SK-N-MC (cell line): ENCODE measurements at regions not wholly inside any gene's neighbourhood (a gene's known extent, or its start where the extent isn't known, plus 50 kb on each side); places are given as distances from the start of the nearest gene placed in this dataset.

Source experiments
- DNase-seq: peaks from one replicate; pipeline ENCODE4 v3.0.0-alpha.2; 2011; ENCODE audit warnings: low read depth, low spot score
- H3K27ac ChIP-seq: fragments of 200-600 bp; sonication (generic); 2 replicates; pipeline ENCODE4 v1.5.1; 2016; ENCODE audit warnings: mixed run types
- H3K36me3 ChIP-seq: fragments of 200-600 bp; sonication (generic); 2 replicates; pipeline ENCODE4 v1.6.1; 2017; ENCODE audit warnings: antibody characterized with exemption, low read length, mixed read lengths; ENCODE audit not compliant: insufficient read depth
- H3K4me3 ChIP-seq: fragments of 200-600 bp; sonication (generic); 2 replicates; pipeline ENCODE4 v1.5.1; 2016
- H3K9ac ChIP-seq: fragments of 200-600 bp; sonication (generic); 2 replicates; pipeline ENCODE4 v1.8.0; 2017; ENCODE audit warnings: mixed run types, mixed read lengths; ENCODE audit not compliant: insufficient read length
- H3K9me3 ChIP-seq: fragments of 200-600 bp; sonication (generic); 2 replicates; pipeline ENCODE4 v1.6.1; 2017; ENCODE audit warnings: low read depth, mild to moderate bottlenecking, antibody characterized with exemption, low read length, moderate library complexity, mixed read lengths
- EZH2 ChIP-seq: fragments of 200-600 bp; sonication (generic); IDR thresholded peaks from one replicate; pipeline ENCODE4 v1.6.1; 2017; ENCODE audit warnings: antibody characterized with exemption
- FOXP2 ChIP-seq: optimal IDR thresholded peaks from 2 replicates; pipeline ENCODE3; 2011; ENCODE audit warnings: mild to moderate bottlenecking, moderate library complexity; ENCODE audit not compliant: insufficient read depth; ENCODE audit errors: extremely low read length, control extremely low read depth
- POLR2AphosphoS5 ChIP-seq: IDR thresholded peaks from 2 replicates; pipeline ENCODE4 v1.6.1; 2012; ENCODE audit warnings: mild to moderate bottlenecking, low read depth, low read length, borderline replicate concordance

DNA sequence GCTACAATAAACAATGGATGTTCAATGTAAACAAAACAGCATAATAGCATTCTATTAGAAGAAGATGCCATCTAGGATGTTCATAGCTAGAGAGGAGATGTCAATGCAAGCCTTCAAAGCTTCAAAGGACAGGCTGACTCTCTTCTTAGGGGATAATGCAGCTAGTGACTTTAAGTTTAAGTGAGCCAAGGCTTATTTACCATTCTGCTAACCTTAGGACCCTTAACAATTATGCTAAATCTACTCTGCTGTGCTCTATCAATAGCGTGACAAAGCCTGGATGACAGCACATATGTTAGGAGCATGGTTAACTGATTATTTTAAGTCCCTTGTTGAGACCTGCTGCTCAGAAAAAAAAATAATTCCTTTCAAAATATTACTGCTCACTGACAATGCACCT lies 106.0 kb upstream of the SSTR1 start:
- no peak overlapping the region for H3K4me3 ChIP-seq
- no peak overlapping the region for H3K9ac ChIP-seq
- no peak for TF ChIP-seq POLR2AphosphoS5
- no peak for TF ChIP-seq FOXP2
- no peak for TF ChIP-seq EZH2
- no peaks in the 10 kb centered on the region for H3K9me3 ChIP-seq
- H3K27ac ChIP-seq, result no peak overlapping the region
- H3K36me3 ChIP-seq, result no peaks in the 10 kb centered on the region
- DNase-seq, result no peak

- Histone ChIP-seq H3K36me3 (no peaks in the 10 kb centered on the region), H3K9ac (no peak overlapping the region), H3K4me3 (no peak overlapping the region), H3K9me3 (no peaks in the 10 kb centered on the region), H3K27ac (no peak overlapping the region)
- no peak for DNase-seq
- TF ChIP-seq POLR2AphosphoS5 (no peak), EZH2 (no peak), FOXP2 (no peak)
These were observed 104.0 kb upstream of the SSTR1 start for GRCh38 chr14:38103542-38104225.

GRCh38 chr14:38105106-38105702 lies 102.5 kb upstream of the SSTR1 start:
- H3K4me3 ChIP-seq, result no peak overlapping the region
- TF ChIP-seq FOXP2, result no peak
- no peak for TF ChIP-seq EZH2
- TF ChIP-seq POLR2AphosphoS5, result no peak
- no peaks in the 10 kb centered on the region for H3K36me3 ChIP-seq
- no peak overlapping the region for H3K27ac ChIP-seq
- H3K9me3 ChIP-seq, result no peaks in the 10 kb centered on the region
- H3K9ac ChIP-seq, result no peak overlapping the region
- no peak for DNase-seq

GRCh38 chr14:38107216-38107631 lies 100.5 kb upstream of the SSTR1 start:
- Histone ChIP-seq H3K36me3 (no peaks in the 10 kb centered on the region), H3K9ac (no peak overlapping the region), H3K4me3 (no peak overlapping the region), H3K9me3 (no peaks in the 10 kb centered on the region), H3K27ac (no peak overlapping the region)
- TF ChIP-seq FOXP2 (no peak), POLR2AphosphoS5 (no peak), EZH2 (no peak)
- no peak for DNase-seq

GRCh38 chr14:38108681-38109080 lies 99.0 kb upstream of the SSTR1 start:
- no peak overlapping the region for H3K4me3 ChIP-seq
- H3K9me3 ChIP-seq, result no peaks in the 10 kb centered on the region
- no peak for DNase-seq
- TF ChIP-seq EZH2 (no peak), POLR2AphosphoS5 (no peak), FOXP2 (no peak)
- no peaks in the 10 kb centered on the region for H3K36me3 ChIP-seq
- no peak overlapping the region for H3K27ac ChIP-seq
- no peak overlapping the region for H3K9ac ChIP-seq

DNA sequence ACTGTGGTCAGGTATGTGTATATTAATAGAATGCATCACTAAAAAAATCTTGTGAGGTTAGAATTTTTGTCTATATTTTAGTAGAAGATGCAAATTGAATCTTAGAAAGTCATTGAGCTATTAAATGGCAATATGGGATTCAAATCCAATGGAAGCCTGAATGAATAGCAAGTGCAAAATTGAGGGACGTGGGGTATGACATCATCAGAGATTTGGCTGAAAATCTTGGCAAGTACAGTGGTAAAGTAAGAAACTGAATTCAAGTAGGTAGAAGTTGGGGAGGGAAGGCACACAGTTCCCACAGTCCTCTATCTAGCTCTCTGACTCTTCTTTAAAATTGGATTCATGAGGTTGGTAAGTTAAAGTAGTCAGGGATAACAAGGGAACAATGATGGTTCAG lies 97.4 kb upstream of the SSTR1 start:
- no peak for TF ChIP-seq POLR2AphosphoS5
- TF ChIP-seq FOXP2, result no peak
- no peak for TF ChIP-seq EZH2
- H3K9me3 ChIP-seq, result no peaks in the 10 kb centered on the region

DNA sequence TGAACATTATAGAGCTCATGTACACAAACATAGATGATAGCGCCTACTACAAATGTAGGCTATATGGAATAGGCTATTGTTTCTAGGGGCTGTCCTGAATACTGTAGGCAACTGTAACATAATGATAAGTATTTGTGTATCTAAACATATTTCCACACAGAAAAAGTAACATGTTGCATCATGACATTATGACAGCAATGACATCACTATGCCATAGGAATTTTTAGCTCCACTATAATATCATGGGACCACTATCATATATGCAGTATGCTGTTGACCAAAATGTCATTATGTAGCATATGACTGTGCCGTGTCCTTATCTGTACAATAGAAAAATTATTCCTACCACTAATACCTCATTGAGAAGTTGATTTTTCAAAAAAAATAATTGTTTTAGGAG lies 96.7 kb upstream of the SSTR1 start:
- H3K36me3 ChIP-seq, result no peaks in the 10 kb centered on the region
- H3K9ac ChIP-seq, result no peak overlapping the region
- no peak for DNase-seq
- no peak for TF ChIP-seq POLR2AphosphoS5
- no peak for TF ChIP-seq FOXP2
- no peak for TF ChIP-seq EZH2
- no peak overlapping the region for H3K4me3 ChIP-seq
- no peaks in the 10 kb centered on the region for H3K9me3 ChIP-seq
- H3K27ac ChIP-seq, result no peak overlapping the region

More for the DNA sequence above, 97.4 kb upstream of the SSTR1 start:
- Histone ChIP-seq H3K27ac (no peak overlapping the region), H3K36me3 (no peaks in the 10 kb centered on the region), H3K9ac (no peak overlapping the region), H3K4me3 (no peak overlapping the region)
- DNase-seq, result no peak

GRCh38 chr14:38113546-38113945 lies 94.2 kb upstream of the SSTR1 start:
- Histone ChIP-seq H3K36me3 (no peaks in the 10 kb centered on the region), H3K4me3 (no peak overlapping the region), H3K9ac (no peak overlapping the region), H3K27ac (no peak overlapping the region), H3K9me3 (no peaks in the 10 kb centered on the region)
- DNase-seq, result no peak
- TF ChIP-seq FOXP2, result no peak
- TF ChIP-seq POLR2AphosphoS5, result no peak
- TF ChIP-seq EZH2, result no peak
